ENCODE measurements at regions not wholly inside any gene's neighbourhood (a gene's known extent, or its start where the extent isn't known, plus 50 kb on each side); places are given as distances from the start of the nearest gene placed in this dataset.

- Mint-ChIP-seq H3K27me3 (ENCODE audit: insufficient read depth, low read depth, poor library complexity) (peaks cover 2% of the 10 kb centered on the region), H3K9me3 (no peaks in the 10 kb centered on the region), H3K4me3 (no peak overlapping the region)
These were observed 1079.7 kb downstream of the SLITRK1 start for GRCh38 chr13:82802528-82802927.

More at GRCh38 chr13:82802528-82802927, 1079.7 kb downstream of the SLITRK1 start:
- Histone ChIP-seq H3K4me3 (no peak overlapping the region), H4K20me1 (replicated peaks; ENCODE audit: insufficient read depth) (no peaks in the 10 kb centered on the region), H3K27me3 (ENCODE audit: insufficient read depth) (no peaks in the 10 kb centered on the region), H3K36me3 (ENCODE audit: insufficient read depth) (no peaks in the 10 kb centered on the region), H2AFZ (no peak overlapping the region), H3F3A (replicated peaks; ENCODE audit: low read depth) (no peaks in the 10 kb centered on the region), H3K4me2 (no peak overlapping the region), H3K27ac (ENCODE audit: low read depth) (no peak overlapping the region), H3K4me1 (ENCODE audit: insufficient read depth) (no peaks in the 10 kb centered on the region), H3K79me2 (replicated peaks; ENCODE audit: insufficient read depth) (no peaks in the 10 kb centered on the region), H3K9me2 (ENCODE audit: insufficient read depth) (0 out of 2 replicates have a peak, but pooled peaks cover 5% of the 10 kb centered on the region)
- H3K27ac Mint-ChIP-seq: no peak overlapping the region
- H3K4me1 Mint-ChIP-seq: no peaks in the 10 kb centered on the region
- no peaks in the 10 kb centered on the region for H3K36me3 Mint-ChIP-seq (ENCODE audit: low read depth)
- TF ChIP-seq STAT1 (IDR thresholded peaks at IDR 0.05; ENCODE audit: unreplicated experiment): no peak
- TF ChIP-seq POLR2AphosphoS5 (IDR thresholded peaks at IDR 0.05; ENCODE audit: low read depth): no peak
- TF ChIP-seq CREB1 (CRISPR knock-in tag; IDR thresholded peaks at IDR 0.05; ENCODE audit: low read depth): no peak
- no peak for TF ChIP-seq ZNF462 (CRISPR knock-in tag; IDR thresholded peaks at IDR 0.05)
- no peak for TF ChIP-seq REST (IDR thresholded peaks at IDR 0.05; ENCODE audit: unreplicated experiment)
- ATAC-seq (no peak), DNase-seq (ENCODE audit: low spot score) (no peak)
